ENCODE measurements at regions not wholly inside any gene's neighbourhood (a gene's known extent, or its start where the extent isn't known, plus 50 kb on each side); places are given as distances from the start of the nearest gene placed in this dataset.
A peak's percentile ranks its signal among the peaks of the same experiment; 100 is the strongest.

- no peak overlapping the region for H3K18ac ChIP-seq (ENCODE audit: low read depth, low read length)
- no peak overlapping the region for H4K91ac ChIP-seq (ENCODE audit: insufficient read depth, low read depth, low read length)
- intact Hi-C loops (cut with micrococcal nuclease): no loop called here
- peak; percentile 59 for TF ChIP-seq MAFK (IDR thresholded peaks at IDR 0.05; ENCODE audit: low read depth, low read length)
- TF ChIP-seq CHD1 (IDR thresholded peaks at IDR 0.05; ENCODE audit: low read depth, low read length): no peak
- H3K9ac ChIP-seq (ENCODE audit: low read depth, low read length): no peak overlapping the region
- no TSS peak for BruUV-seq (replicated peaks)
- H4K8ac ChIP-seq (ENCODE audit: low read depth in 2 of 2, low read length in 2 of 2): no peak overlapping the region
- H2AK5ac ChIP-seq (ENCODE audit: low read depth, low read length): no peak overlapping the region
- CTCF ChIA-PET: no interaction called here
- H2BK5ac ChIP-seq (ENCODE audit: low read depth, low read length, poor library complexity, severe bottlenecking): no peak overlapping the region
- no peak overlapping the region for H3K23ac ChIP-seq (ENCODE audit: low read depth, low read length)
- no peak for ATAC-seq (ENCODE audit: low read depth)
- no peak overlapping the region for H2AFZ ChIP-seq (replicated peaks; ENCODE audit: low read length, poor library complexity)
- H2BK120ac ChIP-seq (ENCODE audit: low read depth, low read length): no peak overlapping the region
- no peaks in the 10 kb centered on the region for H3K79me1 ChIP-seq (ENCODE audit: low read depth in 1 of 2, low read length in 2 of 2)
- no CpG with 5 or more reads among the region's 1 CpG for WGBS, 2 experiments (ENCODE audit: extremely low coverage in 2 of 2, insufficient read length in 1 of 2)
- H2BK20ac ChIP-seq (ENCODE audit: low read depth, low read length): no peak overlapping the region
- H4K20me1 ChIP-seq (ENCODE audit: insufficient read depth, low read length): no peaks in the 10 kb centered on the region
- no peak for DNase-seq
- H3K4me1 ChIP-seq (ENCODE audit: control insufficient read depth, insufficient read depth, low read length): peaks cover 2% of the 10 kb centered on the region; the same call in 1 of the 2 replicates
- H3K4me2 ChIP-seq (ENCODE audit: low read depth, low read length): no peak overlapping the region
- in situ Hi-C loops (cut with MboI; ENCODE audit: low sequenced_read_pairs): no loop called here
- no peaks in the 10 kb centered on the region for H3K27me3 ChIP-seq (ENCODE audit: control insufficient read depth, insufficient read depth, low read length)
- H3K14ac ChIP-seq (replicated peaks; ENCODE audit: low read depth, low read length): no peak overlapping the region
- H3K56ac ChIP-seq (ENCODE audit: extremely low read depth, insufficient read depth, low read length): no peak overlapping the region
- H3K4ac ChIP-seq (ENCODE audit: low read depth, low read length): no peak overlapping the region
- POLR2A ChIA-PET (ENCODE audit: unreplicated experiment): no interaction called here
- H3K36me3 ChIP-seq (ENCODE audit: control insufficient read depth, insufficient read depth, low read length): no peaks in the 10 kb centered on the region
- H2AK9ac ChIP-seq (replicated peaks; ENCODE audit: low read depth, low read length, poor library complexity): no peak overlapping the region
- no peak overlapping the region for H2BK15ac ChIP-seq (ENCODE audit: low read depth, low read length)
- H3K9me1 ChIP-seq (ENCODE audit: insufficient read depth, low read length): no peaks in the 10 kb centered on the region
- H4K5ac ChIP-seq (ENCODE audit: low read depth, low read length): no peak overlapping the region
- H3K4me3 ChIP-seq (ENCODE audit: insufficient read depth, low read depth, low read length): no peak overlapping the region
- no peak overlapping the region for H3K27ac ChIP-seq (ENCODE audit: insufficient read depth, low read length)
- no peaks in the 10 kb centered on the region for H3K9me3 ChIP-seq (ENCODE audit: control insufficient read depth, insufficient read depth, low read length)
- dilution Hi-C loops (cut with HindIII; ENCODE audit: low sequenced_read_pairs, unreplicated experiment): no loop called here
These were observed 89.0 kb downstream of the TRIML1 start for GRCh38 chr4:188228279-188228678.

All from IMR-90 (cell line).